Peyer's patch (tissue), 4 donors: ENCODE measurements at regions not wholly inside any gene's neighbourhood (a gene's known extent, or its start where the extent isn't known, plus 50 kb on each side); places are given as distances from the start of the nearest gene placed in this dataset.

Source experiments
- CTCF ChIP-seq, 6 experiments: fragments of 450-650 bp in 4 of 6; fragments of 200-600 bp in 2 of 6; sonication (generic) in 1 of 6; IDR thresholded peaks; one replicate each; pipeline ENCODE4 v1.5.1; 2017 to 2019; ENCODE audit warnings: antibody characterized with exemption in 6 of 6, mild to moderate bottlenecking in 3 of 6, moderate library complexity in 1 of 6
- POLR2A ChIP-seq, 2 donors: fragments of 450-650 bp; IDR thresholded peaks; one replicate each; pipeline ENCODE4 v1.5.1; 2017; ENCODE audit warnings: antibody characterized with exemption in 2 of 2, mild to moderate bottlenecking in 2 of 2, moderate library complexity in 2 of 2

- no peak for TF ChIP-seq CTCF (IDR thresholded peaks at IDR 0.05)
- no peak for TF ChIP-seq POLR2A (IDR thresholded peaks at IDR 0.05)
Observed at GRCh38 chr14:97976861-97977260, 1179.7 kb downstream of the VRK1 start.
